Right lobe of liver (tissue), 6 donors: ENCODE measurements at regions not wholly inside any gene's neighbourhood (a gene's known extent, or its start where the extent isn't known, plus 50 kb on each side); places are given as distances from the start of the nearest gene placed in this dataset.

Experiments used
- ATAC-seq, 4 donors: fragments of 200-7000 bp; cut with Tn5 transposase; one replicate each; pipeline ENCODE4 v1.9.1; 2020; ENCODE audit warnings: mild to moderate bottlenecking in 4 of 4, moderate library complexity in 4 of 4
- DNase-seq, 3 donors: peaks; one replicate each; pipeline ENCODE4 v3.0.0-alpha.2; 2020
- H3K27ac ChIP-seq, 3 donors: fragments of 200-600 bp; one replicate each; pipeline ENCODE4 v1.8.0; 2022
- H3K27me3 ChIP-seq, 2 donors: fragments of 200-600 bp; one replicate each; pipeline ENCODE4 v1.8.0; 2022
- H3K36me3 ChIP-seq, 4 donors: fragments of 200-600 bp; sonication (generic) in 1 of 4; one replicate each; pipeline versions ENCODE4 v1.5.1 to v1.8.0; 2017 to 2022; ENCODE audit warnings: control low read depth in 1 of 4
- H3K4me1 ChIP-seq, 4 donors: fragments of 200-600 bp; sonication (generic) in 1 of 4; one replicate each; pipeline versions ENCODE4 v1.5.1 to v1.8.0; 2017 to 2022; ENCODE audit warnings: control low read depth in 1 of 4
- H3K4me3 ChIP-seq, 3 donors: fragments of 200-600 bp; one replicate each; pipeline ENCODE4 v1.8.0; 2022
- H3K9me3 ChIP-seq, 4 donors: fragments of 200-600 bp; sonication (generic) in 1 of 4; one replicate each; pipeline versions ENCODE4 v1.5.1 to v1.8.0; 2017 to 2022; ENCODE audit warnings: control low read depth in 1 of 4
- POLR2A ChIP-seq: fragments of 450-650 bp; IDR thresholded peaks from one replicate; pipeline ENCODE4 v1.6.1; 2017; ENCODE audit warnings: antibody characterized with exemption, mild to moderate bottlenecking
- WGBS: methylation state at CpG from one replicate; pipeline ENCODE4 v1.1.6; 2018; ENCODE audit warnings: low coverage, low lambda C conversion rate; ENCODE audit not compliant: insufficient coverage; ENCODE audit errors: missing lambda C conversion rate; 5-methylcytosine and 5-hydroxymethylcytosine counted together
- intact Hi-C, 2 donors: fragments of 100-400 bp; cut with DNase I; formaldehyde crosslinking; loops; one replicate each; pipeline versions ENCODE4 v1.11.2 to v1.14.1; 2022
- TF ChIP-seq, protein P1 (sequence below), 4 donors: fragments of 200-600 bp in 3 of 4; fragments of 450-650 bp in 1 of 4; IDR thresholded peaks; one replicate each; pipeline versions ENCODE4 v1.5.1 to v1.8.0; 2016 to 2022; ENCODE audit warnings: antibody characterized with exemption in 4 of 4, mild to moderate bottlenecking in 2 of 4
- donor health status: DM: no; HTN: yes; CAD: no.
- donor health status: DM: no; HTN: no; CAD: no.
- donor health status: DM: no; HTN: no; CAD: no.
- donor health status: DM: no; HTN: yes; CAD: no.
- donor health status: DM: no; HTN: yes; CAD: no.

DNA sequence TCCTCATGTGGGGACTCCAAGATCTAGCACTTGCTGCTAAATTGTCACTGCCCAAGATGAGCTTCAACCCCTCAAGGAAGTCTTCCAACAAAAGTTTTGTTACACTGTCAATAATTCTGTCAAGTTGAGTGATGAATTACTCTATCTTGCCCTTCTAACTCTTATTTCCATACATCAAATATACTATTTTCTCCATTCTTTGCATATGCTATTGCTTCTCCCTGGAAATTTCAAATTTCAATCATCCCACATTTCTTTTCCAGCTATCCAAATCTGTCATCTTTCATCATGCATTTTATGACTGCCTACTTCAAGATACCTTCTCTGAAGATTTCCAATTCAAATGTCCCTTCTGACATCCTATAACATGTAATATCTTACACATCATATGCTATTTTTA lies 175.2 kb upstream of the KCND2 start:
- TF ChIP-seq, protein P1, sequence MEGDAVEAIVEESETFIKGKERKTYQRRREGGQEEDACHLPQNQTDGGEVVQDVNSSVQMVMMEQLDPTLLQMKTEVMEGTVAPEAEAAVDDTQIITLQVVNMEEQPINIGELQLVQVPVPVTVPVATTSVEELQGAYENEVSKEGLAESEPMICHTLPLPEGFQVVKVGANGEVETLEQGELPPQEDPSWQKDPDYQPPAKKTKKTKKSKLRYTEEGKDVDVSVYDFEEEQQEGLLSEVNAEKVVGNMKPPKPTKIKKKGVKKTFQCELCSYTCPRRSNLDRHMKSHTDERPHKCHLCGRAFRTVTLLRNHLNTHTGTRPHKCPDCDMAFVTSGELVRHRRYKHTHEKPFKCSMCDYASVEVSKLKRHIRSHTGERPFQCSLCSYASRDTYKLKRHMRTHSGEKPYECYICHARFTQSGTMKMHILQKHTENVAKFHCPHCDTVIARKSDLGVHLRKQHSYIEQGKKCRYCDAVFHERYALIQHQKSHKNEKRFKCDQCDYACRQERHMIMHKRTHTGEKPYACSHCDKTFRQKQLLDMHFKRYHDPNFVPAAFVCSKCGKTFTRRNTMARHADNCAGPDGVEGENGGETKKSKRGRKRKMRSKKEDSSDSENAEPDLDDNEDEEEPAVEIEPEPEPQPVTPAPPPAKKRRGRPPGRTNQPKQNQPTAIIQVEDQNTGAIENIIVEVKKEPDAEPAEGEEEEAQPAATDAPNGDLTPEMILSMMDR (IDR thresholded peaks at IDR 0.05): no peak
- no peak for TF ChIP-seq POLR2A
- no peaks in the 10 kb centered on the region for H3K4me1 ChIP-seq
- ATAC-seq: no peak
- H3K36me3 ChIP-seq: no peaks in the 10 kb centered on the region
- DNase-seq: no peak
- H3K27me3 ChIP-seq: no peaks in the 10 kb centered on the region
- no peak overlapping the region for H3K27ac ChIP-seq
- no peaks in the 10 kb centered on the region for H3K9me3 ChIP-seq
- H3K4me3 ChIP-seq: no peak overlapping the region
- intact Hi-C loops: no loop called here

DNA sequence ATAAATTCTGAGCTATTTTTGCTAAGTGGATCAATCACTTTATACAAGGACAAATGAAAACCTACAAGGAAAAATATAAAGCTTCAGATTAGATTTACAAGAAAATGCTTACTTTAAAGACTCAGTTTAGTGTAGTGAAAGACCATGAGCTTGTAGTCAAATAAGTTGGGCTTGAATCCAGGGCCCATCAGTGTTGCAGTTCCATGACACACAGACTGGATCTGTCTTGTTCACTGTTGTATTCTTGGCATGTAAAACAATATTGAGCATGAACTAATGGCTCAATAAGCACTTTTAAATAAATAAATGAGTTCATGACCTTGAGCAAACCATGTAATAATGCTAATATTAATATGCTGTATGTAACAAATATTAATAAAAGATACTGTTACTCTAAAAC lies 164.6 kb upstream of the KCND2 start:
- Histone ChIP-seq H3K27ac (no peak overlapping the region), H3K27me3 (no peaks in the 10 kb centered on the region), H3K4me3 (no peak overlapping the region), H3K4me1 (no peaks in the 10 kb centered on the region), H3K9me3 (no peaks in the 10 kb centered on the region), H3K36me3 (no peaks in the 10 kb centered on the region)
- TF ChIP-seq, protein P1 (IDR thresholded peaks at IDR 0.05): no peak
- TF ChIP-seq POLR2A: no peak
- ATAC-seq (no peak), DNase-seq (no peak)
- intact Hi-C loops: no loop called here

DNA sequence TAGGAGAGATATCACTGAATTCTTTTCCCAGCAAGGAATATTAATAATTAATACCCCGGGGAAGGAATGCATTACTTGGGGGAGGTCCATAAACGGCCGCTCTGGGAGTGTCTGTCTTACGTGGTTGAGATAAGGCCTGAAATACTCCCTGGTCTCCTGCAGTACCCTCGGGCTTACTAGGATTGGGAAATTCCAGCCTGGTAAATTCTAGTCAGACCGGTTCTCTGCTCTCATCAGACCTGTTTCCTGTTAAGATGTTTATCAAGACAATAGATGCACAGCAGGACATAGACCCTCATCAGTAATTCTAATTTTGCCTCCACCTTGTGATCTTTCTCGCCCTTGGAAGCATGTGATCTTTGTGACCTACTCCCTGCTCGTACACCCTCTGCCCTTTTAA lies 162.8 kb upstream of the KCND2 start:
- 52% methylated on average over 4 of the region's 8 CpGs for WGBS
- TF ChIP-seq, protein P1 (IDR thresholded peaks at IDR 0.05): no peak
- TF ChIP-seq POLR2A: no peak
- intact Hi-C loops: no loop called here

DNA sequence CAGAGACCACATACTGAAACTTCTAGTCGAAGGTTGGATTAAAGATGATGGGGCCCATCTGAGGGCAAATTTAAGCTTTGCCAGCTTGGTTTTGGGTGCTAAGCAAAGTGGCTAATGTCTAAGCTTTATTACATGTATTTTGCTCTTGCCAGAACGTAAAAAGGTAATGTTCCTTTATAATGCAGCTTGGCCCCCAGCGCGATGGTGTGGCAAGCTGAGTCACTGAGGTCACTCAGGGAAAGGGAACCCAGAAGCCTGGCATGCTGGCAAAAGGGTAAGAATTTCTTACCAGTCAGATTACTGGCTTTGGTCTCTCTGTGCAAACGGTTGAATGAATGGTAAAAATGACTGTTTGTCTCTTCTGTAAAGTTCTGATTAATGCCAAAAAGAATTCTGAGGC lies 158.3 kb upstream of the KCND2 start:
- Histone ChIP-seq H3K27me3 (no peaks in the 10 kb centered on the region), H3K4me3 (no peak overlapping the region), H3K36me3 (no peaks in the 10 kb centered on the region), H3K27ac (no peak overlapping the region), H3K4me1 (no peaks in the 10 kb centered on the region), H3K9me3 (no peaks in the 10 kb centered on the region)
- no peak for DNase-seq
- 50% methylated on average over 5 of the region's 5 CpGs for WGBS
- TF ChIP-seq, protein P1 (IDR thresholded peaks at IDR 0.05): no peak
- no peak for TF ChIP-seq POLR2A
- no peak for ATAC-seq
- intact Hi-C loops: no loop called here

More for the DNA sequence above, 162.8 kb upstream of the KCND2 start:
- ATAC-seq (no peak), DNase-seq (no peak)
- Histone ChIP-seq H3K27me3 (no peaks in the 10 kb centered on the region), H3K36me3 (no peaks in the 10 kb centered on the region), H3K4me3 (no peak overlapping the region), H3K27ac (no peak overlapping the region), H3K9me3 (no peaks in the 10 kb centered on the region), H3K4me1 (no peaks in the 10 kb centered on the region)

DNA sequence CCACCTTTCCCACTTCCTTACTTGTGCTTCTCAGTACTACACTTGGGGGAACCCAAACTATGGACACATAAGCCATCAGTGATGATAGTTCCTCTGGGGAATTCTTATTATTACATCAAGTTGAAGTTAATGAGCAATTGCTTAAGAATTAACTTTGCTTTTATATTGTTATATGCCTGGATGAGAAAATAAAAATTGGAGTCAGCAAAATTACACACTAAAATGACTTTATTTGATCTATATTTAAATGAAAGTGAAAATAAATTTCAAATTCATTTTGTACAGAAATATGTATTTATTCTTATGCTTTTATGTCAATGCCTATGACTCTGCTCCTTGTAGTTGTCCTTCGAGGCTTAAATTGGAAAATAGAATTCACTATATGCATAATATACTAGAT lies 149.4 kb upstream of the KCND2 start:
- ATAC-seq (no peak), DNase-seq (no peak)
- Histone ChIP-seq H3K4me3 (no peak overlapping the region), H3K36me3 (no peaks in the 10 kb centered on the region), H3K27me3 (no peaks in the 10 kb centered on the region), H3K27ac (no peak overlapping the region), H3K4me1 (no peaks in the 10 kb centered on the region), H3K9me3 (no peaks in the 10 kb centered on the region)
- intact Hi-C loops: no loop called here
- WGBS: 44% methylated on average over 1 of the region's 1 CpG
- TF ChIP-seq POLR2A: no peak
- TF ChIP-seq, protein P1 (IDR thresholded peaks at IDR 0.05): no peak
